ENCODE measurements at regions not wholly inside any gene's neighbourhood (a gene's known extent, or its start where the extent isn't known, plus 50 kb on each side); places are given as distances from the start of the nearest gene placed in this dataset.

DNA sequence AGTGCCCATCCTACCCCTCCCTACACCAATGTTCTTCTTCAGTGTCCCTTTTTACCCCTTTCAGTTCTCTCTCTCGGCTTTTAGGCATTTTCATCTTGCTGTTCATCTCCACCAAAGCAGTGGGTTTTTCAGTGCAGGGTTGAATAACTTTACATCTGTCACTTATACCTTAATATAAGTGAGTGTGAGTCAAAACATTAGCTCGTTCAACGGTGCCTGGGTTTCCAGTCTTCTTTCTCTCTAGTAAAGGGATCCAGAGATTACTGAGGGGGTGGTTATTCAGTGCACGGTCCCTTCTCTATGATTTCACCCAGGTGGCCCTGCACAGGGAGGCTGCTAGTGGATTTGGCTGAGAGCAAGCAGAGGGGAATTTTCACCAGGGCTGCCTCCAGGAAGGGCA is 210.6 kb upstream of the CDH5 start:
- H3K27me3 ChIP-seq (ENCODE audit: control insufficient read depth, insufficient read depth, low read length): no peaks in the 10 kb centered on the region
- FAIRE-seq: no peak
- no peak overlapping the region for H3K4me3 ChIP-seq (ENCODE audit: low read depth, low read length)
- DNase-seq (ENCODE audit: low read depth): no peak
- TF ChIP-seq, protein P1, sequence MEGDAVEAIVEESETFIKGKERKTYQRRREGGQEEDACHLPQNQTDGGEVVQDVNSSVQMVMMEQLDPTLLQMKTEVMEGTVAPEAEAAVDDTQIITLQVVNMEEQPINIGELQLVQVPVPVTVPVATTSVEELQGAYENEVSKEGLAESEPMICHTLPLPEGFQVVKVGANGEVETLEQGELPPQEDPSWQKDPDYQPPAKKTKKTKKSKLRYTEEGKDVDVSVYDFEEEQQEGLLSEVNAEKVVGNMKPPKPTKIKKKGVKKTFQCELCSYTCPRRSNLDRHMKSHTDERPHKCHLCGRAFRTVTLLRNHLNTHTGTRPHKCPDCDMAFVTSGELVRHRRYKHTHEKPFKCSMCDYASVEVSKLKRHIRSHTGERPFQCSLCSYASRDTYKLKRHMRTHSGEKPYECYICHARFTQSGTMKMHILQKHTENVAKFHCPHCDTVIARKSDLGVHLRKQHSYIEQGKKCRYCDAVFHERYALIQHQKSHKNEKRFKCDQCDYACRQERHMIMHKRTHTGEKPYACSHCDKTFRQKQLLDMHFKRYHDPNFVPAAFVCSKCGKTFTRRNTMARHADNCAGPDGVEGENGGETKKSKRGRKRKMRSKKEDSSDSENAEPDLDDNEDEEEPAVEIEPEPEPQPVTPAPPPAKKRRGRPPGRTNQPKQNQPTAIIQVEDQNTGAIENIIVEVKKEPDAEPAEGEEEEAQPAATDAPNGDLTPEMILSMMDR (IDR thresholded peaks at IDR 0.05; ENCODE audit: insufficient read depth, low read length, severe bottlenecking): no peak
- no peaks in the 10 kb centered on the region for H3K36me3 ChIP-seq (ENCODE audit: control insufficient read depth, insufficient read depth, low read length)

DNA sequence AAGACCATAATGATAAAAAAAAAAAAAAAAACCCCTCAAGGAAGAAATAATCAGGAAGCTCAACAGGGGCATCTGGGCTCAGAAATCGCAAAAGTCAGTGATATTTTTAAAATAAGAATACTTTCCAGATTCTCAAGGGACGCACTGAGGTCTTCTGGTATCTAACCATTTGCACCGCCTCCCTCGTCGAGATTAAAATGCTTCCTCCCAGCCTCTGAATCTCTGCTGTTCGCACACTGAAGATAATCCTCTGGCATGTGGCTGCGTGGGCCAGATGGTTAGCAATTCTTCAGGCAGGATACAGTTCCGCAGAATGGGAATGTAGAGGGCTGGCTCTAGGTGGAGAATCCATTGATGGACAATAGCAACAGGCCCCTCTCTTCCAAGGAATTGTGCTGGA is 211.7 kb upstream of the CDH5 start:
- Histone ChIP-seq H3K36me3 (ENCODE audit: control insufficient read depth, insufficient read depth, low read length) (no peaks in the 10 kb centered on the region), H3K27me3 (ENCODE audit: control insufficient read depth, insufficient read depth, low read length) (no peaks in the 10 kb centered on the region), H3K4me3 (ENCODE audit: low read depth, low read length) (no peak overlapping the region)
- FAIRE-seq (no peak), DNase-seq (ENCODE audit: low read depth) (no peak)
- TF ChIP-seq, protein P1 (IDR thresholded peaks at IDR 0.05; ENCODE audit: insufficient read depth, low read length, severe bottlenecking): no peak

DNA sequence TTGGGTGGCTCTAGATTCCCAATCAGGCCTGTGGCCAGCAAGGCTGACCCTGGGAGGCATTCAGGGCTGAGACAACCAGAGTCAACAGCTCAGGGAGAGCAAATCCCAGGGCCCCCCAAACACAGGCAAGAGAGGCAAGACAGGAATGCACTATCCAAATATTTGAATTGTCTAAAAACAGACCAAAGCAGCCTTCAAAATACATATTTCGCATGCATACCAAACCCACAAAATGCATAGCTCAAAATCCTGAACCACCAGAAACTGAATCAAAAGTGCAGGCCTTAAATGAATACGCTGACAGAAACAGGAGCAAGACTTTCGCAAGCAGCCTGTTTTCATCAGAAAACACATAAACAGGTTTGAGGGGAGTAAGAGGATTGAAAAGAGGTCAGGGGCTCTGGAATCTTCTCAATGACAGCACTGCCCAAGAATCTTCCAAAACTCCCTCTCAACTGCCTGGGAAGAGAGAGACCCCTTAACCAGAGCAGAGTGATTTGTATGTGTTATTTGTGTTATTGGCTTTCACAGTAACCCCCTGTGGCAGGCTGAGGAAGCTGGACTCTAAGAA is 213.6 kb upstream of the CDH5 start:
- DNase-seq (ENCODE audit: low read depth): no peak
- Histone ChIP-seq H3K4me3 (ENCODE audit: low read depth, low read length) (no peak overlapping the region), H3K36me3 (ENCODE audit: control insufficient read depth, insufficient read depth, low read length) (no peaks in the 10 kb centered on the region), H3K27me3 (ENCODE audit: control insufficient read depth, insufficient read depth, low read length) (no peaks in the 10 kb centered on the region)
- TF ChIP-seq, protein P1 (IDR thresholded peaks at IDR 0.05; ENCODE audit: insufficient read depth, low read length, severe bottlenecking): no peak
- FAIRE-seq: no peak

DNA sequence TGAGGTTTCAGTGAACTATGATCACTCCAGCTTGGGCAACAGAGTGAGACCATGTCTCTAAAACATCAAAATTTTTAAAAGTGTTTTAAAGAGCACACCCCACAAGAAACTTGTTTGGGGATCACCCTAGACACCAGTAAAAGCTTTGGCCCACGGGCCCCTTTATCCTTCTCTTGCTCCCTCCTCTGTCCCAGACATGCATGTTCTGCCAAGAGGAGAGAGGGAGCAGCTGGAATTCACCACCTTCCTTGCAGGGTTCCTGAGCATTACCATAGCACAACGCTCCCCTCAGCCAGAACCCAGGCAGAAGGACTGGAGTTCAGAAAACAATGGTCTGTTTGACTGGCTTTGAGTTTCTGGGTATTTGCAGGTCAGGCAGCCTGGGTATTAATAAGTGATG is 214.3 kb upstream of the CDH5 start:
- Histone ChIP-seq H3K27me3 (ENCODE audit: control insufficient read depth, insufficient read depth, low read length) (no peaks in the 10 kb centered on the region), H3K36me3 (ENCODE audit: control insufficient read depth, insufficient read depth, low read length) (no peaks in the 10 kb centered on the region), H3K4me3 (ENCODE audit: low read depth, low read length) (no peak overlapping the region)
- TF ChIP-seq, protein P1 (IDR thresholded peaks at IDR 0.05; ENCODE audit: insufficient read depth, low read length, severe bottlenecking): no peak
- no peak for FAIRE-seq
- DNase-seq (ENCODE audit: low read depth): no peak

DNA sequence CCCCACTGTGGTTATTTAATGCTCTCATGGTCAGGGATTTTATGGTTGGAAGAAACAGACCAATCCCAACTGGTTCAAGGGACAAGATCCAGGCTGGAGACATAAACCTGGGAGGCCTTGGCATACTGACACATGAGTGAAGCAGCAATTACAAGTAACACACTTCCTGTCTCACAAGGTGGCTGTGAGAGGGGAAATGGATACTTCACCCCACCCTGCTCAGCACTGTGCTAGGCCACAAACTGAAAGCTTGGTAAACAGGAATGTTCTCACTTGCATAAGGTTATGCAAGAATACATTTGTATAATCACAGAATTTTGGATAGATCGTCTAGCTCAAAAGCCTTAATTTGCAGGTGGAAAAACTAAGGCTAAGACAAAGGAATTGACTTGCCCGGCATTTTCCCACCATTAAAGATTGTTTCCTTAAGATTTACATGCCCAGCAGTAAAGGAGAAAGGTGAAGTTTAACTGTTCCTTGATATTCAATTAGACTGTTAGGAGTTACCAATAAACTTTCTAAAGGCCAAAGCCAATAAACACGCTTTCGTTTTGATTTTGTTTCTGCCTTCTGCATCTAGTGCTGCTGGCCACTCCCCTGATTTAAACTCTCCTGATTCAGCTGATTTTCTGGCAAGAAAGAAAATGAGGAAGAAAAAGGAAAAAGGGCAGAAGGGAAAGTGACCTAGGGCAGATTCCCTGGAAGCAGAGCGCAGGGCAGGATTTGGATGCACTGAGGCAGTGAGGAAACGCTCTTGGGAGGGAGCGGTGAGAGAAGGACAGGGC is 215.6 kb upstream of the CDH5 start:
- FAIRE-seq: peak; percentile 84

More for the DNA sequence above, 215.6 kb upstream of the CDH5 start:
- Histone ChIP-seq H3K36me3 (ENCODE audit: control insufficient read depth, insufficient read depth, low read length) (no peaks in the 10 kb centered on the region), H3K4me3 (ENCODE audit: low read depth, low read length) (no peak overlapping the region), H3K27me3 (ENCODE audit: control insufficient read depth, insufficient read depth, low read length) (no peaks in the 10 kb centered on the region)
- TF ChIP-seq, protein P1 (IDR thresholded peaks at IDR 0.05; ENCODE audit: insufficient read depth, low read length, severe bottlenecking): no peak
- peak; percentile 70 for DNase-seq (ENCODE audit: low read depth)

Measured in bronchial epithelial cell (primary cell).